Stomach (tissue), 8 donors: ENCODE measurements at regions not wholly inside any gene's neighbourhood (a gene's known extent, or its start where the extent isn't known, plus 50 kb on each side); places are given as distances from the start of the nearest gene placed in this dataset.
A peak's percentile ranks its signal among the peaks of the same experiment; 100 is the strongest.

Experiments used
- DNase-seq, 2 donors: peaks; one replicate each; pipeline versions ENCODE4 v3.0.0 to v3.0.0-alpha.2; 2013 to 2019
- H3K27ac ChIP-seq, 5 donors: fragments of 200-600 bp in 4 of 5; sonication (generic) in 4 of 5; one replicate each; pipeline ENCODE4 v1.5.1; 2013 to 2019; ENCODE audit warnings: mild to moderate bottlenecking in 1 of 5, moderate library complexity in 1 of 5
- H3K27me3 ChIP-seq, 3 donors: fragments of 200-600 bp; sonication (generic); one replicate each; pipeline ENCODE4 v1.5.1; 2017 to 2019; ENCODE audit warnings: mixed run types in 1 of 3
- H3K36me3 ChIP-seq, 4 donors: fragments of 200-600 bp; sonication (generic); 1 replicate in 3 of 4; 2 replicates in 1 of 4; pipeline ENCODE4 v1.5.1; 2016 to 2019
- H3K4me1 ChIP-seq, 4 donors: fragments of 200-600 bp; sonication (generic); one replicate each; pipeline ENCODE4 v1.5.1; 2016 to 2019
- H3K4me3 ChIP-seq, 4 donors: fragments of 200-600 bp; sonication (generic) in 3 of 4; one replicate each; pipeline ENCODE4 v1.5.1; 2016 to 2019; ENCODE audit warnings: mild to moderate bottlenecking in 1 of 4
- H3K9me3 ChIP-seq, 4 donors: fragments of 200-600 bp; sonication (generic); one replicate each; pipeline ENCODE4 v1.5.1; 2016 to 2019
- CTCF ChIP-seq, 7 experiments: fragments of 450-650 bp in 4 of 7; fragments of 200-600 bp in 3 of 7; sonication (generic) in 3 of 7; IDR thresholded peaks; one replicate each; pipeline ENCODE4 v1.5.1; 2016 to 2019; ENCODE audit warnings: antibody characterized with exemption in 7 of 7, control low read depth in 2 of 7, mild to moderate bottlenecking in 1 of 7
- EP300 ChIP-seq: sonication (generic); formaldehyde crosslinking; IDR thresholded peaks from one replicate; pipeline ENCODE4 v1.6.1; 2017; ENCODE audit warnings: antibody characterized with exemption
- POLR2A ChIP-seq, 4 donors: fragments of 450-650 bp; IDR thresholded peaks; one replicate each; pipeline ENCODE4 v1.6.1; 2016; ENCODE audit warnings: antibody characterized with exemption in 4 of 4, control low read depth in 2 of 4, mild to moderate bottlenecking in 1 of 4, moderate library complexity in 1 of 4
- POLR2AphosphoS5 ChIP-seq, 3 donors: sonication (generic); formaldehyde crosslinking; IDR thresholded peaks; one replicate each; pipeline ENCODE4 v1.6.1; 2016; ENCODE audit warnings: antibody characterized with exemption in 3 of 3
- WGBS, 5 donors: extraction: QIAGEN DNeasy Blood & Tissue Kit in 3 of 5; methylation state at CpG; one replicate each; pipeline versions ENCODE4 v1.1.5 to v1.1.7; 2013 to 2018; 5-methylcytosine and 5-hydroxymethylcytosine counted together
- intact Hi-C: fragments of 100-400 bp; cut with DNase I; formaldehyde crosslinking; loops from one replicate; pipeline ENCODE4 v1.15.1; 2023; ENCODE audit warnings: low total_unique reads
- donor health status: healthy with polysubstance abuse.
- donor health status: Bipolar disorder and iron deficiency.
- donor health status: healthy.

- intact Hi-C loops, result no loop called here
- no peaks in the 10 kb centered on the region for H3K9me3 ChIP-seq
- H3K36me3 ChIP-seq, result no peaks in the 10 kb centered on the region
- no peak overlapping the region for H3K27ac ChIP-seq
- no peak overlapping the region for H3K4me3 ChIP-seq
- no peaks in the 10 kb centered on the region for H3K4me1 ChIP-seq
- 62 to 83% (median 76%) methylated on average over 4 of the region's 4 CpGs for WGBS, 5 donors
- peaks cover 0 to 27% (median 0%) of the 10 kb centered on the region in 3 donors for H3K27me3 ChIP-seq
- TF ChIP-seq EP300, result no peak
- no peak for TF ChIP-seq POLR2AphosphoS5 (IDR thresholded peaks at IDR 0.05)
- no peak for TF ChIP-seq POLR2A (IDR thresholded peaks at IDR 0.05)
- no peak for TF ChIP-seq CTCF (IDR thresholded peaks at IDR 0.05)
- no peak for DNase-seq
These were observed 333.1 kb downstream of the FOXL1 start for GRCh38 chr16:86911437-86911958.

- no peak overlapping the region for H3K4me3 ChIP-seq
- no peak overlapping the region for H3K27ac ChIP-seq
- H3K36me3 ChIP-seq, result no peaks in the 10 kb centered on the region
- TF ChIP-seq POLR2AphosphoS5 (IDR thresholded peaks at IDR 0.05), result no peak
- peaks cover 0 to 14% (median 0%) of the 10 kb centered on the region in 3 donors for H3K27me3 ChIP-seq
- WGBS, 5 donors, result 91 to 96% (median 92%) methylated on average over 7 of the region's 7 CpGs
- H3K4me1 ChIP-seq, result no peaks in the 10 kb centered on the region
- no peaks in the 10 kb centered on the region for H3K9me3 ChIP-seq
- no peak for DNase-seq
- intact Hi-C loops, result no loop called here
These were observed 335.5 kb downstream of the FOXL1 start for GRCh38 chr16:86913886-86914285.

GRCh38 chr16:86914876-86915717 is 336.7 kb downstream of the FOXL1 start:
- H3K9me3 ChIP-seq, result peaks cover 0 to 3% (median under 1%) of the 10 kb centered on the region in 4 donors
- DNase-seq, result peak in 1 of 2 donors; percentile 27
- no peak overlapping the region for H3K27ac ChIP-seq
- WGBS, 5 donors, result 66 to 78% (median 69%) methylated on average over 17 to 18 of the region's 18 CpGs
- H3K4me3 ChIP-seq, result no peak overlapping the region
- intact Hi-C loops, result no loop called here
- TF ChIP-seq POLR2AphosphoS5 (IDR thresholded peaks at IDR 0.05) (no peak), POLR2A (IDR thresholded peaks at IDR 0.05) (no peak), CTCF (IDR thresholded peaks at IDR 0.05) (no peak), EP300 (no peak)
- no peaks in the 10 kb centered on the region for H3K4me1 ChIP-seq
- H3K36me3 ChIP-seq, result no peaks in the 10 kb centered on the region
- H3K27me3 ChIP-seq, result peaks cover 0 to 20% (median 0%) of the 10 kb centered on the region in 3 donors

GRCh38 chr16:86917471-86918365 is 339.4 kb downstream of the FOXL1 start:
- 93 to 96% (median 94%) methylated on average over 35 to 45 of the region's 45 CpGs for WGBS, 5 donors
- no peak overlapping the region for H3K4me3 ChIP-seq
- no peak overlapping the region for H3K27ac ChIP-seq
- DNase-seq, result no peak
- no peaks in the 10 kb centered on the region for H3K36me3 ChIP-seq
- no peaks in the 10 kb centered on the region for H3K4me1 ChIP-seq
- H3K27me3 ChIP-seq, result peaks cover 0 to 30% (median 0%) of the 10 kb centered on the region in 3 donors
- no peak for TF ChIP-seq POLR2A (IDR thresholded peaks at IDR 0.05)
- no peak for TF ChIP-seq EP300
- no peak for TF ChIP-seq POLR2AphosphoS5 (IDR thresholded peaks at IDR 0.05)
- TF ChIP-seq CTCF (IDR thresholded peaks at IDR 0.05), result no peak
- H3K9me3 ChIP-seq, result peaks cover 0 to 26% (median 21%) of the 10 kb centered on the region in 4 donors
- intact Hi-C loops, result no loop called here
